ENCODE measurements at regions not wholly inside any gene's neighbourhood (a gene's known extent, or its start where the extent isn't known, plus 50 kb on each side); places are given as distances from the start of the nearest gene placed in this dataset.
"Not testable (repeated sequence)": the region's sequence is repeated elsewhere in the genome, so short reads cannot be mapped to it uniquely, and the experiment has no call there.

DNA sequence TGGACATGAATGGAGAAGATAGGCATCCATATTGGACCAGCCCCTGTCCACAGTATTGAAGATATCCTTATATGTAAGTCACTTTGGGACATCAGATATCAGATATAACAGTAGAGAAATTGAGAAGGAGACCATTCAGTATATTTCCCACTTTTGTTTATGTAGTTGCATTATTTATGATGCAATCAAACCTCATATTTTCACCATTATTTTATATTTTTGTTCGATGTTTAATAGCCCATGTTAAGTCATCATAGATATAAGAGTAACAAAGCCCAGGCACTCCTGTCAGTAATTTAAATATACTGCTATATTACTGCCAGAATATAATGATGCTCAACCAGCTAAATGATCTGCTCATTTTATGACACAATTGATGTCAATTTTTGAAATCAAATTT, 744.5 kb upstream of the EPHA7 start:
- Mint-ChIP-seq H3K27ac (no peak overlapping the region), H3K4me3 (no peak overlapping the region), H3K9me3 (ENCODE audit: low read depth) (peaks cover 15% of the 10 kb centered on the region), H3K27me3 (no peaks in the 10 kb centered on the region), H3K36me3 (no peaks in the 10 kb centered on the region), H3K4me1 (no peaks in the 10 kb centered on the region)
- ATAC-seq (no peak), DNase-seq (no peak)
- CTCF ChIA-PET: no interaction called here

DNA sequence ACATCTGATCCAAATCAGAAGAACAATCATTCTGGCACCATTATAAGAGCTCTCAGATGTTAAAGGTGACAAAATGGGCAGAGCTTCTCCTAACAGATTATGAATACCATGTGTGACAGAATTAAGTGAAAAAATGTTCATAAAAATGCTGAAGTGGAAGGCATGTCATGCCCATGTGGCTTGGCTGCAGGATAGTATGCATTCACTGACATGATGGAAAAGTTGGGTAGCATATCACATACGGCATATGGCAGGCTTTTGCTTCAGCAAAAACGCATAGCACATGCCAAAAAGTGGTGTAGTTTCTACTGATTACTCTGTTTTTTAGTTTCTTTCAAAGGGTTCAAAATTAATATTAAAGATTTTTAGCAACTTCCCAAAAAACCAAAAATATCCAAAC, 731.5 kb upstream of the EPHA7 start:
- no peaks in the 10 kb centered on the region for H3K36me3 Mint-ChIP-seq
- no peaks in the 10 kb centered on the region for H3K27me3 Mint-ChIP-seq
- H3K9me3 Mint-ChIP-seq (ENCODE audit: low read depth): peaks cover 4% of the 10 kb centered on the region
- ATAC-seq (no peak), DNase-seq (no peak)
- H3K4me3 Mint-ChIP-seq: no peak overlapping the region
- H3K4me1 Mint-ChIP-seq: no peaks in the 10 kb centered on the region
- CTCF ChIA-PET: no interaction called here
- no peak overlapping the region for H3K27ac Mint-ChIP-seq

DNA sequence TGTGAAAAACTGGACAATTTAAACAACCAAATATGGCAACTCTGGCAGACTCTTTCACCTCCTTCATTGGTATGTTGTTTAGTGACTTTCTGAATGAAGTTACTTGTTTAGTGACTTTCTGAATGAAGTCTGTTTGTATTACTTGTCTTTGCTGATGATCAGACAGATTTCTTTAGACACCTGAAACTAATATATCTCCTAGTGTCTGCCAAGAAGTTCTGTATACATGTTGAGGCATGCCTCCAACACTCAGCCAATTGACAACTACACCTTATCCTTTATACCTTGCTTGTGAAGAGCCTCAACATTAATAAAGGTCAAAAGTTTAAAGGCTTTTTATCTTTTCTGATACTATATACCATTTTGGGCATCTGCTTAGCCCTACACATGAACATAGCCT, 725.4 kb upstream of the EPHA7 start:
- H3K9me3 Mint-ChIP-seq (ENCODE audit: low read depth): peaks cover 4% of the 10 kb centered on the region
- H3K4me1 Mint-ChIP-seq: no peaks in the 10 kb centered on the region
- H3K36me3 Mint-ChIP-seq: no peaks in the 10 kb centered on the region
- no peak overlapping the region for H3K27ac Mint-ChIP-seq
- ATAC-seq: no peak
- no peaks in the 10 kb centered on the region for H3K27me3 Mint-ChIP-seq
- DNase-seq: no peak
- H3K4me3 Mint-ChIP-seq: no peak overlapping the region
- CTCF ChIA-PET: no interaction called here

DNA sequence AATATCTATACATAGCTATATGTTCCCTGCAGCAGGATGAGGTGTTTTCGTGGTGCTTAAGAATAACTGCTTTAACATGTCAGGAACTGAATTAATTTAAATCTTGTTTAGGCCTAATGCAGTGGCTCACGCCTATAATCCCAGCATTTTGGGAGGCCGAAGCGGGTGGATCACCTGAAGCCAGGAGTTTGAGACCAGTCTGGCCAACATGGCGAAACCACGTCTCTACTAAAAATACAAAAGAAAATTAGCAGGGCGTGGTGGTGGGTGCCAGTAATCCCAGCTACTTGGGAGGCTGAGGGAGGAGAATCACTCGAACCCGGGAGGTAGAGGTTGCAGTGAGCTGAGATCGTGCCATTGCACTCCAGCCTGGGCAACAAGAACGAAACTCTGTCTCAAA, 717.8 kb upstream of the EPHA7 start:
- H3K4me1 Mint-ChIP-seq; H3K4me3 Mint-ChIP-seq; H3K27me3 Mint-ChIP-seq; ATAC-seq; DNase-seq; H3K9me3 Mint-ChIP-seq (ENCODE audit: low read depth); H3K27ac Mint-ChIP-seq; H3K36me3 Mint-ChIP-seq; CTCF ChIA-PET: not testable (repeated sequence)

DNA sequence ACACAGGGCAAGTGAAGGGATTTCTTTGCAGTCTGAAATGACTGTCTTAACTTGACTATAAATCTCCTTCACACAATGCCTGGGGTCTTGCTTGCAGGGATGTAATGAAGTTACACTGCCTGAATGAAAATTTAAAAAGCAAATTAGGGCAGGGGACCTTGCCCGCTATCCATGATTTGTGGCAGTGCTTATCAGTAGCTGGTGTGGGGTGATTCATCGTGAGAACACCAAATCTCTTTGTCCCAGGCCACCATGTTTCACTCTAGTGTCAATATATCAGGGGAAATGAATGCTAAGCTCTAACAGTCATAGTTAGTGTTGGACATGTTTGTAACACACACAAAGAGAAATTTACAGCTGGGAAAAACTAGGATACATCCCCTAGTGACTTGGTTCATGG, 713.7 kb upstream of the EPHA7 start:
- DNase-seq (no peak), ATAC-seq (no peak)
- CTCF ChIA-PET: no interaction called here
- H3K9me3 Mint-ChIP-seq (ENCODE audit: low read depth): peaks cover 3% of the 10 kb centered on the region
- no peaks in the 10 kb centered on the region for H3K27me3 Mint-ChIP-seq
- H3K4me3 Mint-ChIP-seq: no peak overlapping the region
- no peaks in the 10 kb centered on the region for H3K4me1 Mint-ChIP-seq
- no peak overlapping the region for H3K27ac Mint-ChIP-seq
- no peaks in the 10 kb centered on the region for H3K36me3 Mint-ChIP-seq

DNA sequence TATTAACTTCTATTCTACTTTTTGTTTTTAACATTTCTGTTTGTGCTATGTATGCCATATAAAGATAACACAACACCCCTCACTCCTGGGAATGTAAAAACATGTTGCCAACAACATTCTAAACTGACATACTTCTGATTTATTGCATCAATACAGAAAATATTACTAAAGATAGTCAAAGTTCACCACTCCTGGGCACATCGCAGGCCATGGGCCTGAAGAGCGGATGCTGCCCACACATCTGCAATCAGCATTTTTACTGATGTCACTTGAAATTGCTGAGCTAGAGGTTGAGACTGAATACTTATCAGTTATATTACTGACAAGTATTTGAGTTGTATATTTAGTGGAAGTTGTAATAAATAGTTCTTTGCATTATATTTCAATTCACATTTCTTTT, 711.9 kb upstream of the EPHA7 start:
- Mint-ChIP-seq H3K36me3 (no peaks in the 10 kb centered on the region), H3K27ac (no peak overlapping the region), H3K4me1 (no peaks in the 10 kb centered on the region), H3K9me3 (ENCODE audit: low read depth) (no peaks in the 10 kb centered on the region), H3K4me3 (no peak overlapping the region), H3K27me3 (no peaks in the 10 kb centered on the region)
- CTCF ChIA-PET: no interaction called here
- no peak for ATAC-seq
- DNase-seq: no peak

DNA sequence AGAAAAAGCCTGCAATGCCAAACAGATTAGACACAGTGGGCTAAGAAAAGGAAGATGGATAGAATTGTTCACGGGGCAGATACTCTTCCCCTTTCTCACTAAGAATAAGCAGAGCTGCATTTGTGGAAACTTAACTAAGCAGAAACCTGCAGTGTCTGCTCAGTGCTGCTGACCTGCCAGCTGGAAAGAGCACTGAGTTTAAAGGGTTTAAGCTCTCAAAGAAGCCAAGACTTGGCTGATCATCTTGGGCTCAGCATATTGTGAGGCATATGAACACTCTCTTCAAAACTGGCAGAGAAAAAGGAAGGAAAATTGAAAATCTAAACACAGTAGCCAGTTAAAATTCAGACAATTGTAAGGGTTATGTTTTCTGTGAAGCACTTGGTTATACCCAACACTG, 711.1 kb upstream of the EPHA7 start:
- ATAC-seq (no peak), DNase-seq (no peak)
- H3K9me3 Mint-ChIP-seq (ENCODE audit: low read depth): no peaks in the 10 kb centered on the region
- CTCF ChIA-PET: no interaction called here
- no peak overlapping the region for H3K27ac Mint-ChIP-seq
- H3K36me3 Mint-ChIP-seq: no peaks in the 10 kb centered on the region
- no peaks in the 10 kb centered on the region for H3K4me1 Mint-ChIP-seq
- no peak overlapping the region for H3K4me3 Mint-ChIP-seq
- H3K27me3 Mint-ChIP-seq: no peaks in the 10 kb centered on the region

DNA sequence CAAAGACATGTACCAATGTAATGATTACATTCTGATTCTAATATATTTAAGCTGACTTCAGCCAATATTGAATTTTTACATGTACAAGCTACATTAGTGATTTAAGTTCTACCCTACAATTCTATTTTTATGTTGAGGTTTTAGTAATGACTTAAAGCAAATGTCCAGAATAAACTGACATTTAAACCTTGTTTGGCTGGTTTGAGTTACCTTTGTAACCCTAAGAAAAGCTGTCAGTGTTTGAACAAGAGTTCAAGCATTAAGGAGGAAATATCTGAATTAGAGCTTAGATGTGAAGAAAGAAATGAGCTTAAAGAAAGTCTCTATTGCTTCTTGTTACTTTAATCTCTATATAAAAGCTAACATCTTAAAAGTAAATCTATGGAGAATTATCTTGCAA, 710.6 kb upstream of the EPHA7 start:
- Mint-ChIP-seq H3K27ac (no peak overlapping the region), H3K9me3 (ENCODE audit: low read depth) (no peaks in the 10 kb centered on the region), H3K27me3 (no peaks in the 10 kb centered on the region), H3K4me1 (no peaks in the 10 kb centered on the region), H3K4me3 (no peak overlapping the region), H3K36me3 (no peaks in the 10 kb centered on the region)
- DNase-seq (no peak), ATAC-seq (no peak)
- CTCF ChIA-PET: no interaction called here

DNA sequence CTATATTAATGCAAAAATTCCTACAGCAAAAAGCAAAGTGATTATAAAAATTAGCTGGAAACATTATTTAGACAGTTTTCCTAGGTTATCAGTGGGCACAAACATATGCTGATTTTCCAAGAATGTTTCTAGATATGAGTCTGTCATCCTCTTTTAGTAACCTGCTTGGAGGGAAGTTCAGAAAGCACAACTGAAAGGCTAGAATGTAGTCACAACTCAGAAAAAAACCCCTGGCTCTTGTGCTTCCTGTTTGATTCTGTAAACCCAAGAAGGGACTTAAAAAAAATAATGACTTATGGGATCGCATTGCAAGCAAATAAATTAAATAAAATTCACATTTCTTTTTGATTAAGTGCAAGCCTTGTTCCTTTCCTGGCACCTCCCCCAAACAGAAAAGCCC, 708.4 kb upstream of the EPHA7 start:
- Mint-ChIP-seq H3K27me3 (no peaks in the 10 kb centered on the region), H3K4me1 (no peaks in the 10 kb centered on the region), H3K36me3 (no peaks in the 10 kb centered on the region), H3K4me3 (no peak overlapping the region), H3K9me3 (ENCODE audit: low read depth) (peaks cover 3% of the 10 kb centered on the region), H3K27ac (no peak overlapping the region)
- DNase-seq (no peak), ATAC-seq (no peak)
- CTCF ChIA-PET: no interaction called here

DNA sequence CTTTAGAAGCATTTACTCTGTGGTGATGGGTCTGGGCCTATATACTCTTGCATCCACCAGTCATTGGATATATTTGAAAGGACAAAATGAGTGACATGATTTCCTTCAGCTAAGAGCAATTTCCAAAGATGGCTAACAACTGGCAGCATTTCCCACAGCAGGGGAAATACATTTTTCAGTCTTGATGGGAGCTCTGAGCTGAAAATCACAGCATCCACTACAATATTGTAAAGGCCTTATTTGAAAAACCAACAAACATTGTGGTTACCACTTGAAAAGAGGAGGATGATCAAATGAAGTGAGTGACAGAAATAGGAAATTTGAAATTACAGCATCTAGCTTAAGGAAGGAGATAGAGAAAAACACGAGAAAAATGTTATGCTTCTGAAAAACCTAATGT, 705.0 kb upstream of the EPHA7 start:
- Mint-ChIP-seq H3K27ac (no peak overlapping the region), H3K27me3 (no peaks in the 10 kb centered on the region), H3K4me1 (no peaks in the 10 kb centered on the region), H3K4me3 (no peak overlapping the region), H3K36me3 (no peaks in the 10 kb centered on the region), H3K9me3 (ENCODE audit: low read depth) (peaks cover 3% of the 10 kb centered on the region)
- DNase-seq (no peak), ATAC-seq (no peak)
- CTCF ChIA-PET: no interaction called here

DNA sequence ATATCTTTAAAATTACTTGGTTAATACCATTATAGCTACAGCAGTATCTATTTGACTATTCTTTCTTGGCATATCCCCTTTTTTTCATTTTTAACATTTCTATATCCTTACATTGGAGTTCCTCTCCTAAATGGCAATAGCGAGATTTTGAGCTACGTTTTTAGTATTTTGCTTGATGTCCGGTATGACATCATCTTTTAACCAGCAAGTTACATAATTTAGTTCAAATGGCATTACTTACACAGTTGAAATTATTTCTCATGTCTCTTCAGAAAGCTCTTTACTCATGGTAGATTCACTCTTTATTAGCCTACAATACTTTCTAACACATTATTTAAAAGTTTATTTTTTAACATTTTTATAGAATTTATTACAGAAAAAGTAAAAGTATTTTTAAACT, 701.7 kb upstream of the EPHA7 start:
- peaks cover 3% of the 10 kb centered on the region for H3K9me3 Mint-ChIP-seq (ENCODE audit: low read depth)
- no peak overlapping the region for H3K4me3 Mint-ChIP-seq
- H3K27me3 Mint-ChIP-seq: no peaks in the 10 kb centered on the region
- H3K36me3 Mint-ChIP-seq: no peaks in the 10 kb centered on the region
- no peak overlapping the region for H3K27ac Mint-ChIP-seq
- no peak for ATAC-seq
- CTCF ChIA-PET: no interaction called here
- no peaks in the 10 kb centered on the region for H3K4me1 Mint-ChIP-seq
- no peak for DNase-seq

DNA sequence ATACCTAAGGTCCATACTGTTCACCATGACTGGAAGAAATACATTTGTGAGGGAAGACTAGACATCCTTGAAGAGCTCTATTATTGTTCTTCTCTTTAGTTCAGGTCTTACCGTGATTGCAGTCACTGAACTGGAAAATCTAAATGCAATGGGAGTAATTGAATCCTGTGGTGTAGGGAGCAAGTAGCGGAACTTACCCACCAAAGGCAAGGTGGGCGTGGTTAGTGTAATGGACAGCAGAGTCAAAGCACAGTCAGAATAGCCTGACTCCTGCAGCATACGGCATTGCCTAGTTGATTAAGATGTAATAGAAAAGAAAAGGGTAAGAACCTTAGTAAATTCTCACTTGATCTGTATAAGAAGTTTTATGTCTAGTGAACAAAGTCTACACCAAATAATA, 679.7 kb upstream of the EPHA7 start:
- H3K27me3 Mint-ChIP-seq: no peaks in the 10 kb centered on the region
- no peak for ATAC-seq
- no peaks in the 10 kb centered on the region for H3K4me1 Mint-ChIP-seq
- CTCF ChIA-PET: no interaction called here
- peaks cover 3% of the 10 kb centered on the region for H3K9me3 Mint-ChIP-seq (ENCODE audit: low read depth)
- no peak for DNase-seq
- no peak overlapping the region for H3K4me3 Mint-ChIP-seq
- no peaks in the 10 kb centered on the region for H3K36me3 Mint-ChIP-seq
- H3K27ac Mint-ChIP-seq: no peak overlapping the region

DNA sequence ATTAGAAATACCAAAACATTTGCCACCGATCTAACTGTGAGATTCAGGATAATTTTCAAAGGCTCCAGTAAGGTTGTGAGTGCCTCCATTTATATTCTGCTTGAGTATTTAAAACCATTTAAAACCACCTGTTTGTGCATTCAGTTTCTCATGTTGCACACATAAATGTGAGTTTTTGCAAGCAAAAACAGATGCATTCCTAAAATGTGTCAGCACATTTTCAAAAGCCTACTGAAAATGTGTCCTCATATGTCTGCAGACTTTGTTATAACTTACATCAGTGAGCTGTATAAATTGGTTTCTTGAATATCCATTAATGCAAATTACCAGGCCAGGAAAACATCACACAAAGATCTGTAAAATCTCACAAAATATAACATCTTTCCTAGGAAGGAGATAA, 676.6 kb upstream of the EPHA7 start:
- Mint-ChIP-seq H3K27me3 (no peaks in the 10 kb centered on the region), H3K4me3 (no peak overlapping the region), H3K9me3 (ENCODE audit: low read depth) (peaks cover 5% of the 10 kb centered on the region), H3K4me1 (no peaks in the 10 kb centered on the region), H3K36me3 (no peaks in the 10 kb centered on the region), H3K27ac (no peak overlapping the region)
- ATAC-seq: no peak
- DNase-seq: no peak
- CTCF ChIA-PET: interaction anchor here (0.9 kb wide), 1 partner anchor 10 kb away, joined by 3 read pairs; no protein-coding TSS in a partner anchor

DNA sequence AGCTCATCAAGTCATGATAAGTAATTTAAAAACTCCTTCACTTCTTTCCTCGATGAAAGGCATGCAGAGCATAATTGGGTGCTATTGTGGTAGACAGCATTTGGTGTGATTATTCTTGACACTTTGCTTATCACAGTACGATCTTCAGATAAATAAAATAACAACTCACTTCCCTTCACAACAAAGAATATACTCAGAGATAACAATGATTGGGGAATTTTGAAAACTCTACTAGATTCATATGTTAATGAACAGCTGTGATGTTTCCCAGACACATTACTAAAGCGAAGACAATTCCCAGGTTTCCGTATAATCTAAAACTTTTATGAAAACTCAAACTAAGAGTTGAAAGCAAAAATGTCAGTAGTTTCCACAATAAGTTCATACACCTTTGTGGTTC, 670.6 kb upstream of the EPHA7 start:
- peaks cover 5% of the 10 kb centered on the region for H3K9me3 Mint-ChIP-seq (ENCODE audit: low read depth)
- H3K4me3 Mint-ChIP-seq: no peak overlapping the region
- no peaks in the 10 kb centered on the region for H3K36me3 Mint-ChIP-seq
- no peaks in the 10 kb centered on the region for H3K4me1 Mint-ChIP-seq
- no peak overlapping the region for H3K27ac Mint-ChIP-seq
- CTCF ChIA-PET: no interaction called here
- H3K27me3 Mint-ChIP-seq: no peaks in the 10 kb centered on the region
- DNase-seq (no peak), ATAC-seq (no peak)

DNA sequence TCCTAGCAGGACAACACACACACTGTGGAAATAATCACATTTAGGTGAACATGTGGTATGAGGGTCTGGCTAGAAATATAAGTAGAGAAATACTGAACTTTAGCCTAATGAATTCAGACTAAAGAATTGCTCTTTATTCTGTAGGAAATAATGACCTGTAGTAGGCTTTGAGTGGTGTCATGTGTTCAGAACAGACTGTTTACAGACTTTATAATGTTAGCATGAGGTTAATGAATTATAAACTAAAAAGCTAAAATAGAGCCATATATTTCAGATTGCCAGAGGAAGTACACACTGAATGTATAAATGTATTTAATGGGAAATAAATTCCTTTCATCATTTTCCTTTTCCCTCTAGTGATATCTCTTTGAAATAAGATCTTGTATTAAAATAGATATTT, 669.5 kb upstream of the EPHA7 start:
- Mint-ChIP-seq H3K9me3 (ENCODE audit: low read depth) (peaks cover 7% of the 10 kb centered on the region), H3K4me1 (no peaks in the 10 kb centered on the region), H3K27me3 (no peaks in the 10 kb centered on the region), H3K36me3 (no peaks in the 10 kb centered on the region), H3K4me3 (no peak overlapping the region), H3K27ac (no peak overlapping the region)
- ATAC-seq: no peak
- CTCF ChIA-PET: no interaction called here
- no peak for DNase-seq
